Muscle of leg (tissue), 3 donors: ENCODE measurements at regions not wholly inside any gene's neighbourhood (a gene's known extent, or its start where the extent isn't known, plus 50 kb on each side); places are given as distances from the start of the nearest gene placed in this dataset.

Source experiments
- DNase-seq: peaks from one replicate; pipeline ENCODE4 v3.0.0; 2013
- H3K27ac ChIP-seq: one replicate; pipeline ENCODE4 v1.5.1; 2013; ENCODE audit warnings: mild to moderate bottlenecking, low read length, control low read depth
- H3K27me3 ChIP-seq: one replicate; pipeline ENCODE4 v1.6.1; 2013; ENCODE audit warnings: low read length; ENCODE audit not compliant: control insufficient read depth, insufficient read depth
- H3K36me3 ChIP-seq: one replicate; pipeline ENCODE4 v1.6.1; 2013; ENCODE audit warnings: low read length; ENCODE audit not compliant: control insufficient read depth, insufficient read depth
- H3K4me1 ChIP-seq: one replicate; pipeline ENCODE4 v1.6.1; 2013; ENCODE audit warnings: low read length; ENCODE audit not compliant: control insufficient read depth, insufficient read depth
- H3K4me3 ChIP-seq: one replicate; pipeline ENCODE4 v1.5.1; 2013; ENCODE audit warnings: low read length, control low read depth
- H3K9me3 ChIP-seq: replicated peaks from 2 replicates; pipeline ENCODE4 v1.6.1; 2013; ENCODE audit warnings: low read depth, low read length; ENCODE audit not compliant: control insufficient read depth
- WGBS: methylation state at CpG from one replicate; pipeline ENCODE4 v1.1.5; 2013; ENCODE audit warnings: missing lambda C conversion rate; ENCODE audit not compliant: insufficient coverage; 5-methylcytosine and 5-hydroxymethylcytosine counted together

- Histone ChIP-seq H3K9me3 (peaks cover 3% of the 10 kb centered on the region), H3K27ac (no peak overlapping the region), H3K4me1 (peaks cover 34% of the 10 kb centered on the region), H3K36me3 (no peaks in the 10 kb centered on the region), H3K4me3 (no peak overlapping the region), H3K27me3 (peaks cover 4% of the 10 kb centered on the region)
- no peak for DNase-seq
- WGBS: 67% methylated on average over 14 of the region's 14 CpGs
Observed at GRCh38 chr2:239466755-239467271, 66.0 kb upstream of the HDAC4 start.

GRCh38 chr2:239466061-239466754, 65.4 kb upstream of the HDAC4 start:
- DNase-seq: no peak
- no peak overlapping the region for H3K4me3 ChIP-seq
- 47% methylated on average over 7 of the region's 10 CpGs for WGBS
- H3K27me3 ChIP-seq: peaks cover 4% of the 10 kb centered on the region
- no peak overlapping the region for H3K27ac ChIP-seq
- H3K4me1 ChIP-seq: peaks cover 34% of the 10 kb centered on the region
- H3K36me3 ChIP-seq: no peaks in the 10 kb centered on the region
- peaks cover 3% of the 10 kb centered on the region for H3K9me3 ChIP-seq

GRCh38 chr2:239465017-239466001, 64.5 kb upstream of the HDAC4 start:
- no peak overlapping the region for H3K27ac ChIP-seq
- H3K27me3 ChIP-seq: peaks cover 4% of the 10 kb centered on the region

GRCh38 chr2:239464166-239465016, 63.6 kb upstream of the HDAC4 start:
- Histone ChIP-seq H3K36me3 (no peaks in the 10 kb centered on the region), H3K4me1 (peaks cover 34% of the 10 kb centered on the region), H3K9me3 (peaks cover 2% of the 10 kb centered on the region), H3K27ac (no peak overlapping the region), H3K27me3 (peaks cover 4% of the 10 kb centered on the region), H3K4me3 (no peak overlapping the region)
- no peak for DNase-seq
- 88% methylated on average over 18 of the region's 21 CpGs for WGBS

More at GRCh38 chr2:239465017-239466001, 64.5 kb upstream of the HDAC4 start:
- no peaks in the 10 kb centered on the region for H3K36me3 ChIP-seq
- H3K9me3 ChIP-seq: peaks cover 3% of the 10 kb centered on the region
- WGBS: 56% methylated on average over 30 of the region's 31 CpGs
- DNase-seq: peak; percentile 87
- H3K4me1 ChIP-seq: peaks cover 34% of the 10 kb centered on the region
- no peak overlapping the region for H3K4me3 ChIP-seq

GRCh38 chr2:239463541-239464165, 62.8 kb upstream of the HDAC4 start:
- no peak for DNase-seq
- Histone ChIP-seq H3K4me3 (no peak overlapping the region), H3K9me3 (no peaks in the 10 kb centered on the region), H3K27ac (no peak overlapping the region), H3K27me3 (peaks cover 3% of the 10 kb centered on the region), H3K4me1 (peaks cover 34% of the 10 kb centered on the region), H3K36me3 (no peaks in the 10 kb centered on the region)
- 40% methylated on average over 13 of the region's 16 CpGs for WGBS

- 70% methylated on average over 16 of the region's 19 CpGs for WGBS
- Histone ChIP-seq H3K27me3 (peaks cover 5% of the 10 kb centered on the region), H3K4me3 (no peak overlapping the region), H3K9me3 (no peaks in the 10 kb centered on the region), H3K4me1 (peaks cover 34% of the 10 kb centered on the region), H3K36me3 (no peaks in the 10 kb centered on the region), H3K27ac (no peak overlapping the region)
- DNase-seq: no peak
Observed at GRCh38 chr2:239462671-239463506, 62.1 kb upstream of the HDAC4 start.

- Histone ChIP-seq H3K9me3 (no peaks in the 10 kb centered on the region), H3K4me1 (peaks cover 34% of the 10 kb centered on the region), H3K27ac (no peak overlapping the region), H3K36me3 (no peaks in the 10 kb centered on the region), H3K27me3 (peaks cover 5% of the 10 kb centered on the region), H3K4me3 (no peak overlapping the region)
- no peak for DNase-seq
- WGBS: 90% methylated on average over 3 of the region's 7 CpGs
Observed at GRCh38 chr2:239462191-239462515, 61.3 kb upstream of the HDAC4 start.

GRCh38 chr2:239461291-239462190, 60.7 kb upstream of the HDAC4 start:
- Histone ChIP-seq H3K27ac (no peak overlapping the region), H3K36me3 (no peaks in the 10 kb centered on the region), H3K4me3 (no peak overlapping the region), H3K27me3 (peaks cover 8% of the 10 kb centered on the region), H3K4me1 (peaks cover 34% of the 10 kb centered on the region), H3K9me3 (no peaks in the 10 kb centered on the region)
- no peak for DNase-seq
- WGBS: 84% methylated on average over 6 of the region's 19 CpGs
